Pancreas (tissue), 10 donors: ENCODE measurements at regions not wholly inside any gene's neighbourhood (a gene's known extent, or its start where the extent isn't known, plus 50 kb on each side); places are given as distances from the start of the nearest gene placed in this dataset.
"Not testable (repeated sequence)": the region's sequence is repeated elsewhere in the genome, so short reads cannot be mapped to it uniquely, and the experiment has no call there.

Experiments
- ATAC-seq, 4 donors: fragments of 200-7000 bp; cut with Tn5 transposase; one replicate each; pipeline versions ENCODE4 v1.8.0 to v1.9.1; 2020; ENCODE audit warnings: mild to moderate bottlenecking in 4 of 4, moderate library complexity in 4 of 4
- DNase-seq, 6 donors: peaks; one replicate each; pipeline ENCODE4 v3.0.0-alpha.2; 2020
- FAIRE-seq: peaks from 2 replicates; lab custom pipeline; 2012; peaks lifted over from hg19 to GRCh38; lab: Jason Lieb, UNC
- H3K27ac ChIP-seq, 4 donors: fragments of 200-600 bp; sonication (generic); 1 replicate in 3 of 4; 2 replicates in 1 of 4; pipeline versions ENCODE4 v1.5.0 to v1.8.0; 2020
- H3K27me3 ChIP-seq, 4 donors: fragments of 200-600 bp; one replicate each; pipeline ENCODE4 v1.8.0; 2021
- H3K36me3 ChIP-seq, 3 donors: fragments of 200-600 bp; sonication (generic) in 1 of 3; one replicate each; pipeline versions ENCODE4 v1.5.0 to v1.8.0; 2020 to 2021
- H3K4me1 ChIP-seq, 3 donors: fragments of 200-600 bp; one replicate each; pipeline ENCODE4 v1.8.0; 2021
- H3K4me3 ChIP-seq, 4 donors: fragments of 200-600 bp; sonication (generic) in 2 of 4; one replicate each; pipeline versions ENCODE4 v1.5.0 to v1.8.0; 2020 to 2021
- H3K9me3 ChIP-seq, 4 donors: fragments of 200-600 bp; one replicate each; pipeline ENCODE4 v1.8.0; 2021
- CTCF ChIP-seq, 4 donors: fragments of 200-600 bp; sonication (generic) in 3 of 4; IDR thresholded peaks; one replicate each; pipeline versions ENCODE4 v1.5.0 to v1.8.0; 2021; ENCODE audit warnings: antibody characterized with exemption in 4 of 4
- WGBS, 2 donors: extraction: QIAGEN DNeasy Blood & Tissue Kit; methylation state at CpG; one replicate each; pipeline ENCODE4 v1.1.7; 2013; 5-methylcytosine and 5-hydroxymethylcytosine counted together
- intact Hi-C, 3 donors: fragments of 100-400 bp; cut with DNase I; formaldehyde crosslinking; loops; one replicate each; pipeline versions ENCODE4 v1.11.1 to v1.14.2; 2022
- donor health status: healthy with polysubstance abuse.
- donor health status: DM: no; HTN: no; CAD: no; lungs with moderate emphysema.
- donor health status: DM: no; HTN: no; CAD: no.
- donor health status: control.
- donor health status: control.
- donor health status: Bipolar disorder and iron deficiency.
- donor health status: DM: yes; HTN: yes; CAD: no.
- donor health status: DM: no; HTN: no; CAD: no.
- donor health status: DM: no; HTN: no; CAD: no.
- donor health status: DM: yes; HTN: yes; CAD: no.

DNA sequence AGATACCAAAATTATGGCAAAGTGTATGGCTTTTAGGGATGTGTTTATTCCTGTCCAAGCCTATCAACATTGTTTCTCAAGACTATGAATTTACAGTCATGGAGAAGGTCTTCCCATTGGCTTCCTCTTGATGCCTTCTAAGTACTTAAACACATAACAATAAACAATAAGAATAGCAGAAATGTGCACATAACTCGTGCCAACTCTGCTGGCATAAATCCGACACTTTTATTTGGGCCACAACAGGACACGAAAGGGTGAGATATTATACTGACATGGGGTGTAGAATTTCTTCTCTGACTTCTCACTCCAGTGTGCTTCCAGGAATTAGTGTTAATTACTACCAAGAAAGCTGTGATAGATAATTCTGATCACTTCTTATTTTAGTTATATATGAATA, 695.9 kb upstream of the SLC35B3 start:
- intact Hi-C loops: no loop called here
- Histone ChIP-seq H3K36me3 (no peaks in the 10 kb centered on the region), H3K4me1 (no peaks in the 10 kb centered on the region), H3K9me3 (no peaks in the 10 kb centered on the region), H3K4me3 (no peak overlapping the region), H3K27me3 (no peaks in the 10 kb centered on the region), H3K27ac (no peak overlapping the region)
- DNase-seq (no peak), ATAC-seq (no peak), FAIRE-seq (no peak)
- 26 to 38% methylated on average over 3 of the region's 3 CpGs for WGBS, 2 donors
- no peak for TF ChIP-seq CTCF (IDR thresholded peaks at IDR 0.05)

DNA sequence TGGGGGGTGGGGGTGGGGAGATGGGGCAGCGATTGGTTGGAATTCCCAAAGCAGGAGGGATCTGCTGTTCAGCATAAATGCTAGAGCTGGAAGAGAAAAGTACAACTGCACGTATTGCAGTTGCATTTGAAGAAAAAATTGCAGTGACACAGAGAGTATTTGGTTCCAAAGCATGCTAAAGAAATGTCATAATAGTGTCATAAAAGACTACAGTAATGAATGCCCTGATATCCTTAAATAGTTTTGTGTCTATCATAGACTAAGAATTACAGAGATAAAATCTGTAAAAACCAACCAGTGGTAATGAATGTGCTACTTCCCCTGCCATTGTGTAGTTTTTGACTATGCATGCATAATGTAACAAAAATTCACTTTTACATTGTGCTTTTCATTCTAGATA, 693.6 kb upstream of the SLC35B3 start:
- Histone ChIP-seq H3K27ac (no peak overlapping the region), H3K9me3 (no peaks in the 10 kb centered on the region), H3K27me3 (no peaks in the 10 kb centered on the region), H3K36me3 (no peaks in the 10 kb centered on the region), H3K4me1 (no peaks in the 10 kb centered on the region), H3K4me3 (no peak overlapping the region)
- DNase-seq (no peak), ATAC-seq (no peak), FAIRE-seq (no peak)
- no peak for TF ChIP-seq CTCF (IDR thresholded peaks at IDR 0.05)
- intact Hi-C loops: no loop called here
- WGBS, 2 donors: 55 to 82% methylated on average over 2 of the region's 2 CpGs

DNA sequence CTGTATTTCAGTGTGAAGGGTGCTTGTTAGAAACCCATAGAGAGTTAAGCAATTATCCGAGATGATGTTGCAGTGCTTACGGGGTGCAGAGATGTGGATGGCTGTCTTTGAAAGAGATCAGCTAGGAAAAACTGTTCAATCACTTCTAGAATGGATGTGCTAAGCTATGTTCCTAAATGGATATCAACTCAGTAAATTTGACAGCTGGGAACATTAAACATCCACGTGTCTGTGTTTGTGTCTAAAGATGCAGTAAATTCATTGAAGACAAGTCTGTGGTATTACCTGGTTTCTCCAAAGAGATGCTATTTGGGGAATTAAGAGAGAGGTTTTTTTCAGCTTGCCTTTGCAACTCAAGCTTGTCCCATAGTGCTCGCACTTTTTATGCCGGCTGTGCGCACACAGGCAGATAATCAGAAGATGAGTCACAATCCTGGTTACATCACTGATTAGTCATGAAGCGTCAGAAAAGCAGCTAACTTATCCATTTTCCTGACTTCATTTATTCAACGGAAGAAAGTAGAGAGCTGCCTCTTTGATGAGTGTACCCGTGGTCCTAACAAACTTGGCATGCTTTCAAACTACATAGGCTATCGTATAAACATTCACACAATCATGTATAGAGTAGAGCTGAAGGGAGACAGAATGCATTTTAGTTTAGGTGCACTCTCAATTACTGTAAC, 691.7 kb upstream of the SLC35B3 start:
- Histone ChIP-seq H3K27me3 (no peaks in the 10 kb centered on the region), H3K4me1 (no peaks in the 10 kb centered on the region), H3K4me3 (no peak overlapping the region), H3K27ac (no peak overlapping the region), H3K36me3 (no peaks in the 10 kb centered on the region), H3K9me3 (no peaks in the 10 kb centered on the region)
- DNase-seq (no peak), ATAC-seq (no peak), FAIRE-seq (no peak)
- intact Hi-C loops: no loop called here
- WGBS, 2 donors: 65% methylated on average over 10 of the region's 10 CpGs
- no peak for TF ChIP-seq CTCF (IDR thresholded peaks at IDR 0.05)

DNA sequence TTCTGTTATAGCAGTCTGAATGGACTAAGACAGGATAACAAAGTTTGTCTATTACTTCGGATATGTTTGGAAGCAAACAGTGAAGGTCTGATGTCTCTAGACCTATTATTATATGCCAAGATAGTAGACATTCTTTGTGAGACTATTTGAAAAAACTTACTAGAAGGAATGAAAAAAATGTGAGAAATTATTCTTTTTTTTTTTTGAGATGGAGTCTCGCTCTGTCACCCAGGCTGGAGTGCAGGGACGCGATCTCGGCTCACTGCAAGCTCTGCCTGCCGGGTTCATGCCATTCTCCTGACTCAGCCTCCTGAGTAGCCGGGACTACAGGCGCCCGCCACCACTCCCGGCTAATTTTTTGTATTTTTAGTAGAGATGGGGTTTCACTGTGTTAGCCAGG, 690.7 kb upstream of the SLC35B3 start:
- ATAC-seq, H3K9me3 ChIP-seq, H3K4me1 ChIP-seq, FAIRE-seq, H3K4me3 ChIP-seq, H3K27me3 ChIP-seq, H3K27ac ChIP-seq, intact Hi-C loops, DNase-seq, H3K36me3 ChIP-seq: not testable (repeated sequence)
- WGBS, 2 donors: 88 to 96% methylated on average over 10 of the region's 10 CpGs

DNA sequence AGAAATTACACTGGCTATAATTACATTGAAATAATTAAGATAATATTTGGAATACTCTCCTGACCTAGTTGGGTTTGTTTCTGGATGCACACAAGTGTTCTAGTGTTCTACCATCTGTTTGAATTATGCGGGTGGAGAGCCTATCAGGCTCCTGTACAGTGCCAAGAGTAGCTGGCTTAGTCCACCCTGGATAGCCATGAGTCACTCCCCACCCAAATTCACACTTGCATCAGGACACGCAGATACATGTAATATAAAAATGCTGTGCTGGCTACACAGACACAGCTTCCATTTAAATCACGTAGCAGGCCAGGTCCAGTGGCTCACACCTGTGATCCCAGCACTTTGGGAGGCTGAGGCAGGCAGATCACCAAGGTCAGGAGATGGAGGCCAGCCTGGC, 686.2 kb upstream of the SLC35B3 start:
- intact Hi-C loops: no loop called here

More for the DNA sequence above, 686.2 kb upstream of the SLC35B3 start:
- TF ChIP-seq CTCF (IDR thresholded peaks at IDR 0.05): no peak
- no peak for FAIRE-seq
- 82 to 90% methylated on average over 3 of the region's 3 CpGs for WGBS, 2 donors
- ATAC-seq: no peak
- H3K9me3 ChIP-seq: no peaks in the 10 kb centered on the region
- H3K27me3 ChIP-seq: no peaks in the 10 kb centered on the region
- no peak for DNase-seq
- no peak overlapping the region for H3K27ac ChIP-seq
- no peaks in the 10 kb centered on the region for H3K4me1 ChIP-seq
- no peaks in the 10 kb centered on the region for H3K36me3 ChIP-seq
- H3K4me3 ChIP-seq: no peak overlapping the region
